AG04450 (cell line): ENCODE measurements at regions not wholly inside any gene's neighbourhood (a gene's known extent, or its start where the extent isn't known, plus 50 kb on each side); places are given as distances from the start of the nearest gene placed in this dataset.

ENCODE experiments used
- CTCF ChIA-PET: fragments of 300-600, 350-600 bp; formaldehyde crosslinking; extraction: SDS; loops from one replicate; lab custom pipeline; 2022; ENCODE audit warnings: antibody characterized with exemption, inconsistent platforms; lab: Charles Lee
- POLR2A ChIA-PET: fragments of 350-600 bp; formaldehyde crosslinking; extraction: SDS; loops from one replicate; lab custom pipeline; 2021; ENCODE audit warnings: antibody characterized with exemption, inconsistent platforms; lab: Yijun Ruan, JAX
- DNase-seq: peaks from one replicate; pipeline ENCODE4 v3.0.0-alpha.2; 2011; ENCODE audit warnings: low read depth, low spot score
- H3K27ac ChIP-seq: one replicate; pipeline ENCODE4 v1.5.1; 2012; ENCODE audit warnings: low read depth, low read length, control low read depth
- H3K27me3 ChIP-seq: one replicate; pipeline ENCODE4 v1.6.0; 2012; ENCODE audit warnings: low read length; ENCODE audit not compliant: control insufficient read depth, insufficient read depth
- H3K4me3 ChIP-seq: 2 replicates; pipeline ENCODE4 v1.5.1; 2011; ENCODE audit warnings: mild to moderate bottlenecking, low read depth, low read length, control low read depth
- H3K9me3 ChIP-seq: 2 replicates; pipeline ENCODE4 v1.5.1; 2012; ENCODE audit warnings: low read length; ENCODE audit not compliant: control insufficient read depth, insufficient read depth
- TF ChIP-seq, protein P1 (sequence below): IDR thresholded peaks from 2 replicates; pipeline ENCODE4 v1.5.1; 2011; ENCODE audit warnings: low read depth, low read length, control low read depth, inconsistent platforms

DNA sequence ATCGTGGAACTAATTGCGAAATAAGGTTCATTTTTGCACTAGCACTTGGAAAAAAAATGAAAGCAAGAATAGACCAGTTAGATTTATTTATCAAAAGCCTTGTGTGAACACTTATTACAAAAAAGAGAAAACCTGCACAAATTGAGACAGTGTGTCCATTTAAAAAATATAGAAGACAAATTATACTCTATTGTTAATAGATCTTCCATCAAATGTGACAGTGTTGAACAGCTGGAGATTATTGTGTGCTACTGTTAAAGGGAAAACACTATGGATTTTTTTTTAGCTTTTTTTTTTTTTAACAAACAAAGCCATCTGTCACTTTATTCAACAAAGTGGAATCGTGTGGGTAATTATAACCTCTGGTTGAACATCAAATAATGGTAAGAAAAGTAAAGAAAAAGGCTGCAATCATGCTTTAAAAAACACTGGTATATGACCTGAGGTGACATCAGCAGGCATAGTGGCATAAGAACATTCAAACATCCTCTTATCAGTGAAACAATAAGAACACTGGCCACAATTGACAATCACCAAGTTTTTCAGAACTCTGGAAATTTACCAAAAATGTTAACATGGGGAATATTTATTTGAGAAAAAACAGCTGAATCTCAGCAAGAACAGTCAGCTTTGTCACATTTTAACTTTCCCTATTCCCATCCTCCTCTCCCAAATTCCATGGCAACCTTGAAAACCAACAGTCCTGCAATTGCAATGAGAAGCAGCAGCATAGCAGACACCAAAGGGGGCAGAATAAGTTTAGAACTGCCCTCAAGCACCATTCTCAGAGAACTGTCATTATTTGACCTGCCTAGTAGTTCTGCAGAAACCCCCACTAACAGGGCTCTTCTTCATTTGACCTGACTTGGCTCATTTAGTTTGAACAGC is 442.3 kb upstream of the MON1B start:
- Histone ChIP-seq H3K27ac (no peak overlapping the region), H3K4me3 (no peak overlapping the region), H3K27me3 (no peaks in the 10 kb centered on the region), H3K9me3 (no peaks in the 10 kb centered on the region)
- ChIA-PET POLR2A (no interaction called here), CTCF (interaction anchor here (0.9 kb wide), 1 partner anchor 13 kb away, joined by 4 read pairs; no protein-coding TSS in a partner anchor)
- no peak for DNase-seq
- TF ChIP-seq, protein P1, sequence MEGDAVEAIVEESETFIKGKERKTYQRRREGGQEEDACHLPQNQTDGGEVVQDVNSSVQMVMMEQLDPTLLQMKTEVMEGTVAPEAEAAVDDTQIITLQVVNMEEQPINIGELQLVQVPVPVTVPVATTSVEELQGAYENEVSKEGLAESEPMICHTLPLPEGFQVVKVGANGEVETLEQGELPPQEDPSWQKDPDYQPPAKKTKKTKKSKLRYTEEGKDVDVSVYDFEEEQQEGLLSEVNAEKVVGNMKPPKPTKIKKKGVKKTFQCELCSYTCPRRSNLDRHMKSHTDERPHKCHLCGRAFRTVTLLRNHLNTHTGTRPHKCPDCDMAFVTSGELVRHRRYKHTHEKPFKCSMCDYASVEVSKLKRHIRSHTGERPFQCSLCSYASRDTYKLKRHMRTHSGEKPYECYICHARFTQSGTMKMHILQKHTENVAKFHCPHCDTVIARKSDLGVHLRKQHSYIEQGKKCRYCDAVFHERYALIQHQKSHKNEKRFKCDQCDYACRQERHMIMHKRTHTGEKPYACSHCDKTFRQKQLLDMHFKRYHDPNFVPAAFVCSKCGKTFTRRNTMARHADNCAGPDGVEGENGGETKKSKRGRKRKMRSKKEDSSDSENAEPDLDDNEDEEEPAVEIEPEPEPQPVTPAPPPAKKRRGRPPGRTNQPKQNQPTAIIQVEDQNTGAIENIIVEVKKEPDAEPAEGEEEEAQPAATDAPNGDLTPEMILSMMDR = no peak

DNA sequence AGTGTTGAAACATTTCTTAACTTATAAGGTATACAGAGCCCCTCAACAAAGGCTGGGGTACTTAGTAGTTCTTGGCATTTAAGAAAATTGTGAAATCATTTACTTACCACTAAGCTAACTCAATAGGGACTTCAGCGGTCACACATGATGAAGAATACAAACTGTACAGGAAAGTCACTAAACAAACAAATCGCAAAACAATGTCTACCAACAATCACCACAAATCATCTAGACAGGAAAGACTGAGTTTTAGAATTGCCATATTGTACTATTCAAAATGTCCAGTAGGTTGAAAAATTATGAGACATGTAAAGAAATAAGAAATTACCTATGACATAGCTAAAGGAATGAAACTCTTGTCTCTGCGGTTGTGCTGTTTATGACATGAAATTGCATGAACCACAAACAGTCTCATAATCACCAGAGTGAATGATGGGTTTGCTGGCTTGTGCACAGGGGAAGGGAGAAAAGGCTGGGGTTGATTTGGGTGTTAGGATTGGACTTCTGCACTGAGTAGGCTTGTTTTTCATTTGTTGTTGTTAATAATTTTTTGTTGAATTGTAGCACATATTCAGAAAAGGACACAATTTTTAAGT is 441.1 kb upstream of the MON1B start:
- POLR2A ChIA-PET = no interaction called here
- H3K4me3 ChIP-seq = no peak overlapping the region
- H3K9me3 ChIP-seq = no peaks in the 10 kb centered on the region
- TF ChIP-seq, protein P1 = no peak
- DNase-seq = no peak
- H3K27me3 ChIP-seq = no peaks in the 10 kb centered on the region
- H3K27ac ChIP-seq = no peak overlapping the region
- CTCF ChIA-PET = no interaction called here

DNA sequence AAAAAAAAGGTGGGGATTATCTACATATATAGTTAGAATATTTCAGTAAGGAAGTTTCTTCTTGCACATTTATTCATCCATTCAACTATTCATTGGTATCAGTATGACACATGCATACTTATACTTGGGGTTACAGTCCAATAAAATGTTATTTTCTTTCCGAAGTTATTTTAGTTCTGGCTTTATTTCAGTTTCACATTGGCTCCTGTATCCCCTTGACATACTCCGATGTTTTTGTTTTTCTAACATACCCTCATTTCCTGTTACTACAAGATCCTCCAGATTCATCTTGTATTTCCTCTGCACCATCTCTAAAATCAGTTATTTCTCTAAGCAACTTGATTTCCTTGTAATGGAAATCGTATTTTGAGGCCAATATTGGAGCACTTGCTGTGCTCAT is 435.5 kb upstream of the MON1B start:
- H3K9me3 ChIP-seq = no peaks in the 10 kb centered on the region
- POLR2A ChIA-PET = no interaction called here
- DNase-seq = no peak
- TF ChIP-seq, protein P1 = no peak
- no peak overlapping the region for H3K4me3 ChIP-seq
- CTCF ChIA-PET = no interaction called here
- no peak overlapping the region for H3K27ac ChIP-seq
- H3K27me3 ChIP-seq = no peaks in the 10 kb centered on the region

DNA sequence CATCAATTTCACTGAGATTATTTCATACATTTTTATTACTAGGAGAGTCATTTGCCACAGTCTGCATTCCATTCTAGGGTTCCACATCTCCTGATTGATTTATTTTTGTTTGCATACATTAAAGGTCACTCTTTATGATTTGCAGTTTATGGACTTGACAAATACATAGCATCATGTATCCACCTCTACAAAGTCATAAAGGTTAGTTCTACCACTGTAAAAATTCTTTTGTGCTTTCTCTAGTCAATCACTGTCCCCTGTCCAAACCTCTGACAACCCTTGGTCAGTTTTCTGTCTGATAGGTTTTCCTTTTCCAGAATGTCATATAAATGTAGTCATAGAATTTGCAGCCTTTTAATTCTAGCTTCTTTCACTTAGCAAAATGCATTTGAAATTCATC is 434.6 kb upstream of the MON1B start:
- ChIA-PET POLR2A (no interaction called here), CTCF (no interaction called here)
- Histone ChIP-seq H3K27me3 (no peaks in the 10 kb centered on the region), H3K4me3 (no peak overlapping the region), H3K9me3 (no peaks in the 10 kb centered on the region), H3K27ac (no peak overlapping the region)
- DNase-seq = no peak
- TF ChIP-seq, protein P1 = no peak

DNA sequence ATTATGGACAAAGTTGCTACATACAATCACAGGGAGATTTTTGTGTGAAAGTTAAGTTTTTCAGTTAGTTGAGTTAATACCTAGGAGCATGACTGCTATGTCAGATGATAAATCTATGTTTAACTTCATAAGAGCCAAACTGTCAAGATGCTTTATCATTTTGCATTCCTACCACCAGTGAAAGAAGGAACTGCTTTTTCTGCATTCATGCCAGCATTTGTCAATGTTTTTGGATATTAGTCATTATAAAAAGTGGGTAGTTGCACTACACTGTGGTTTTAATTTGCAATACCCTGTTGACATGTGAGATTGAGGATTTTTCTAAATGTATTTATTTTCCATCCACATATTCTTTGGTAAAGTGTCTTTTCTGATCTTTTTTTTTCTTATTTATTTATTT is 434.0 kb upstream of the MON1B start:
- H3K4me3 ChIP-seq = no peak overlapping the region
- POLR2A ChIA-PET = no interaction called here
- H3K27ac ChIP-seq = no peak overlapping the region
- TF ChIP-seq, protein P1 = no peak
- no peaks in the 10 kb centered on the region for H3K9me3 ChIP-seq
- no peaks in the 10 kb centered on the region for H3K27me3 ChIP-seq
- CTCF ChIA-PET = no interaction called here
- no peak for DNase-seq
